HG02981 (cell line): ENCODE measurements at regions not wholly inside any gene's neighbourhood (a gene's known extent, or its start where the extent isn't known, plus 50 kb on each side); places are given as distances from the start of the nearest gene placed in this dataset.
A peak's percentile ranks its signal among the peaks of the same experiment; 100 is the strongest.

Experiments used
- ATAC-seq: cut with Tn5 transposase; IDR thresholded peaks from one replicate; pipeline ENCODE4 v1.9.1; 2021; ENCODE audit warnings: mild to moderate bottlenecking, moderate library complexity; ENCODE audit not compliant: unreplicated experiment

GRCh38 chr12:92468358-92469020 lies 234.3 kb upstream of the PLEKHG7 start:
- no peak for ATAC-seq

DNA sequence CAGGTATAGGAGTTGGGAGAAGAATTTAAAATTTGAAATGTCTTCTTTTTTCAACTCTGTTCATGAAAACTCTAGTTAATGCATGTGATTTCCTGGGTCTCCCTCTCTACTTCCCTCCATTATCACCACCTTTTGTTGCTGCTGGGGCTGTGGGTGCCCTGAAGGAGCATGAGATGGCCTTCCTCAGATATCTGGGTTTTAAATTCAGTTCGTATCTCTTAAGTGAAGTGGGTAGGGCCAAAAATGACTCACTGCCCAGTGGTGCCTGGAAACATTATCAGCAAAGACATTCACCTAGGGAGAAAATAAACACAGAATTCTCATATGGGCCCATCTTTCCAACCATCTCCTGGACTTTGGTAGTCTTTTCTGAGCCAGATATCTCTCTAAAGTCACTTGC lies 234.9 kb upstream of the PLEKHG7 start:
- ATAC-seq = no peak

GRCh38 chr12:92466391-92467305 lies 236.1 kb upstream of the PLEKHG7 start:
- ATAC-seq = peak; percentile 32

- no peak for ATAC-seq
Measured at GRCh38 chr12:92465786-92466295, 236.9 kb upstream of the PLEKHG7 start.

- ATAC-seq = no peak
Measured at GRCh38 chr12:92464911-92465310, 237.9 kb upstream of the PLEKHG7 start.

DNA sequence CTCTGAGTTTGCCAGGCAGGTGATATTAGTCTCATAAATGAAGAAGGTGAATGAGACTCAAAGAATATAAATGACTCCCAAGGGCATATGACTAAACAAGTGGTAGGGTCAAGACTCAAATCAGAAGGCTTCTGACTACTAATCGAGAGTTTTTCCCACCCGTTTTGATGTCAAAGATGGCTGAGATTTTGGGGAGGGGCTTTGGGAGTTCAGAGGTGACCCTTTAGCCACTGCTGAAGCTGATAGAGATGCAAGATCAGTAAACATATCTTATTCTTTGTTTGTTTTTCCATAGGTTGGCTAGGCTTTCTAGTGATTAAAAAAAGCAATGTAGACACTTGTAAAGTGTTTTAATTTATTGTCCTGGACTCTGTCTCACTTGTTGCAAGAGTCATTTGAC lies 239.6 kb upstream of the PLEKHG7 start:
- no peak for ATAC-seq

DNA sequence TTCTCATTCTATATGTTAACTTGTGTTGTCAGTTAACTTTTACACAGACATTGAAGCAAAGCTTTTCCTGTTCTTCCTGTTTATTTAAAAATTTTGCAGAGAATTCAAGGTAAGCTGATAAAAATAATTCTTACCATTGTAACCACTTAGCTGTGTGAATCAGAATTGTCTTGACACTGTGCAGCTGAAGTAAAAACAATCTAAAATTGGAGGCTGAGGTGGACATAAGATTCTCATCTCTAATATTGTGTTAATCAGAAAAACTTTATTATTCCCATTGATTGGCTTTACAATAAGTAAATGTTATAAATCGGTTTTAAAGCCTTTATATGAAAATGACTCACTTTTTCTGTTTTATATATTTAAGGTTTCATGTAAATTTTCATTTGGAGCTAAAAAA lies 240.3 kb upstream of the PLEKHG7 start:
- ATAC-seq = no peak

GRCh38 chr12:92462049-92462448 lies 240.7 kb upstream of the PLEKHG7 start:
- peak; percentile 71 for ATAC-seq

GRCh38 chr12:92459850-92460249 lies 242.9 kb upstream of the PLEKHG7 start:
- ATAC-seq = no peak

DNA sequence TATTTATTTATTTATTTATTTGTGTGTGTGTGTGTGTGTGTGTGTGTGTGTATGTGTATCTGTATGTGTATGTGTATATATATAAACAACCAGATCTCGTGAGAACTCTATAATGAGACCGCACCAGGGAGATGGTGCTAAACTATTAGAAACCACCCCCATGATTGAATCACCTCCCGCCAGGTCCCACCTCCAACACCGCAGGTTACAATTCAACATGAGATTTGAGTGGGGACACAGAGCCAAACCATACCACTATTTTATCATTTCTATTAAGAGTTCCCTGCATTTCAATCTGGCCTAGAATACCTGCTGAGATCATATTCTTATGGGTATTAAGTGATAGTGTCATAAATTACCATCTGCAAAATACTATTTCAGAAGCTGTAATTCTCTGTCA lies 243.8 kb upstream of the PLEKHG7 start:
- ATAC-seq = no peak

GRCh38 chr12:92457458-92458180 lies 245.2 kb upstream of the PLEKHG7 start:
- no peak for ATAC-seq

DNA sequence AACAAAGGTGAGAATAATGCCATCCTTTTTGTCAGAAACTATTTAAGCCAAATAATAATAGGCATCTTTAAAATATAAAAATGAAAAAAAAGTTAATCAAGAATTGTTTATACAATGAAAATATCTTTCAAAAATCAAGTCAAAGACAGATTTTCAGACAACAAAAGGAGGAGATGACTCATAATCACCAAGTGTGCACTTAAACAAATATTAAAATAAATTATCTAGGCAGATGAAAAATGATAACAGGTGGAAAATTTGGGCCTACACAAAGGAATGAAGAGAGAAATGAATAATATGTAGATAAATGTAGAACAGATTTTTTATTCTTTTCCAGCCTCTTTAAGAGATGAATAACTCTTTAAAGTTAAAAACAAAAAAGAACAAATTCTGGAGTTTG lies 250.0 kb upstream of the PLEKHG7 start:
- ATAC-seq = no peak

- no peak for ATAC-seq
Measured at GRCh38 chr12:92446083-92446460, 256.7 kb upstream of the PLEKHG7 start.

DNA sequence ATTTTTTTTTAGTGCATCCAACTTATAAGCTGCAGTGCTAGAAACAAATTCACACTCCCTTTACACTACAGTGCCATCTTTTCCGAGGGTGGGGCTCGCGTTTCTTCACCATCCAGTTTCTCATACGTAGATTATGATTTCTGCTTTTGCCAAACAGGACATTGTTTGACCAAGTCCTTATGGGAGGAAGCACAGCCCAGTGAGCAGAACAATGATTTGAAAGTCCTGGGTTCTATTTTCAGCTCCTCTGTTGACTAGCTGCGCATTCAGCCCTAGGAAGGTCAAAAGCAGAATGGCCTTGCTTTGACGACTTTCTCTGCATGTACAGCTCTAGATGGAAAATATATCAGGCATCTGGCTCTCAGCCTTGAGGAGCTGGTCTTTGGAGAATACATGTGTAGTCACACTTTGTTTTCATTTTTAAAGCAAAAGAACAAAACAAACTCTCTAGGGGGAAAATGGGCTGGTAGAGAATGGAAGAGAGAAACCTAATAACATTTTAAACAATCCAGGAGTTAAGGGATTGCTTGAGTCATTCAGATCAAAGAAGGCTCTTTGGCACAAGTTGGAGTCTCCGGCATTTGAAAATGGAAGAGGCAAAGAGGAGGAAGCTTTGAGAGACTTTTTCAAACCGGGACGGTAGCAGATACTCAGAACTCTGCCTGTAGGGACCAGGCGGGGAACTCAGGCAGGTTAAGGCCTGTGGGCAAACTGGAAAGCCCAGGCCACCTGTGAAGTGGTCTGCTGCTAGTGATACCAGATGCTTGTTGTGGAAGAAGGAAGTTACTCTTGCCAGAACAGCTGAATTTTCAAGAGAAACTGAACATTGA lies 257.3 kb upstream of the PLEKHG7 start:
- ATAC-seq = peak; percentile 77

GRCh38 chr12:92444763-92445162 lies 258.0 kb upstream of the PLEKHG7 start:
- peak; percentile 39 for ATAC-seq

- ATAC-seq = no peak
Measured at GRCh38 chr12:92442782-92443181, 260.0 kb upstream of the PLEKHG7 start.

GRCh38 chr12:92440072-92440471 lies 262.7 kb upstream of the PLEKHG7 start:
- no peak for ATAC-seq

GRCh38 chr12:92439420-92439805 lies 263.4 kb upstream of the PLEKHG7 start:
- no peak for ATAC-seq

DNA sequence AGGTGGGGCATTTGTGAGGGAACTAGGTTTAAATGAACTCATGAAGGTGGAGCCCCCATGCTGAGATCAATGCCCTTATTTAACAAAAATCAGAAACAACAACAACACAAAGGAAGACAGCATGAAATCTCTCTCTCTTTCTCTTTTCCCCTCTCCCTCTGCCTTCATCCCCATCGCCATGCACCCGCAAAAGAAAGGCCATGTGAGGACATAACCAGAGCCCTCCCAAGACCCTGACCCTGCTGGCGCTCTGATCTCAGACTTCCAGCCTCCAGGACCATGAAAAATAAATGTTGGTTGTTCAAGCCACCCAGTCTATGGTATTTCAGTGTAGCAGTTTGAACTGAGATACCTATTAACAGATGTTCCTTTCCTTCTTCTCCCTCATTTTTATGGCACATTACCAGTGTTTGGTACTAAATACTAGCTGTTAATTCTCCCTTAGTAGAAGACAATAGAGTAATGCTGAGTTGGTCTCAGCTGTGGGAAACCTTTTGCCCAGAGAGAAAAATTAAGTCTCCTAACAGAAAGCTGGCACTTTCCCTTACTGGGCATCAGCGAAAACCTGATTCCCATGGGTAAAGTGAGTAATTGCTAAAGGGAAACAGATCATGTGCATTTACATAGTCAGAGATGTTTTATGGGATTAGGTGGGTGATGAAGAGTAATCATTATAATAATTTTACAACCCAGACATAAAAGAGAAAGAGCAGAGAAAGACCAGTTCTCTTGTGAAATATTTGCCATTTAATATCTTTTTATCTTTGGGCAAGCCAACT lies 264.0 kb upstream of the PLEKHG7 start:
- ATAC-seq = no peak

DNA sequence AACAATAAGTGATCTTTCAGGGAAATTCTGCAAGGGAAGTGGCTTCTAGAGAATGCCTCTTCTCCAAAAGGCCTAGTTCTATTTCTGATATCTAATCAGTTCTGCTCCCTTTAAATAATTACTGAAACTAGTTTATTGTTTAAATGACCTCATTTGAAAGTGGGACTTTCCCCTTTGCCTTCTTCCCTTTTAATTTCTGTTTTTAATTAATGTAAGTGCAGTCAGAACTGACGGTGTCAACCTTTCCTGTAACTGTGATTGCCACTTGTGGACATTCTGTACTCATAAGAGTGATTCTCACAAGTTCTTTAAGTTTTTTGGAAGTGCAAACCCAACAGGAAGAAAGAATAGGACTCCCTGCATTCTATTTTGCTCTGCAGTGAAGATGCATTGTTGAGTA lies 265.3 kb upstream of the PLEKHG7 start:
- no peak for ATAC-seq
